Epithelial cell of proximal tubule (primary cell): ENCODE measurements at regions not wholly inside any gene's neighbourhood (a gene's known extent, or its start where the extent isn't known, plus 50 kb on each side); places are given as distances from the start of the nearest gene placed in this dataset.

Experiments used
- DNase-seq: peaks from one replicate; pipeline ENCODE4 v3.0.0-alpha.2; 2011; ENCODE audit warnings: low read depth
- H3K4me3 ChIP-seq: 2 replicates; pipeline ENCODE4 v1.5.1; 2011; ENCODE audit warnings: low read depth, mild to moderate bottlenecking, low read length
- CTCF ChIP-seq: conservative IDR thresholded peaks from 2 replicates; pipeline ENCODE4 v1.5.1; 2012; ENCODE audit warnings: low read depth, mild to moderate bottlenecking, low read length

DNA sequence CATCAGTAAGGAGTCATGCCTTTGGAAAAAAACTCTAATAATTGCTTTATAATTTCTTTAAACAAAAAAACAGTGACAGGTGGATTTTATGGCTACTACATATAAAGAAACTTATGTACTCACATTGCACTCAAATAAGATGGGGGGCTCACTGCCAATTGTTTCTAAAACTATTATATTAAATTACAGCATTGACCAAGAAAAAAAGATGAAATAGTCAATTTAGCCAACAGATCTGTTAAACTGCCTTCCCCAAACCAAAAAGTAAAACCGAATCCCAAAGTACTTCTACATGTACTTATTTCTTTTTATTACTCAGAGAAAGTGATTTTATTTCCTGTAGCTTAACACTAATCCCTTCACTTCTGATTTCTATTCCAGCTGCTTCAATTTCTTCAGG is 716.8 kb upstream of the SLITRK5 start:
- no peak overlapping the region for H3K4me3 ChIP-seq
- DNase-seq = no peak
- no peak for TF ChIP-seq CTCF

- no peak for DNase-seq
- no peak overlapping the region for H3K4me3 ChIP-seq
- no peak for TF ChIP-seq CTCF
Measured at GRCh38 chr13:86960876-86961275, 710.3 kb upstream of the SLITRK5 start.

DNA sequence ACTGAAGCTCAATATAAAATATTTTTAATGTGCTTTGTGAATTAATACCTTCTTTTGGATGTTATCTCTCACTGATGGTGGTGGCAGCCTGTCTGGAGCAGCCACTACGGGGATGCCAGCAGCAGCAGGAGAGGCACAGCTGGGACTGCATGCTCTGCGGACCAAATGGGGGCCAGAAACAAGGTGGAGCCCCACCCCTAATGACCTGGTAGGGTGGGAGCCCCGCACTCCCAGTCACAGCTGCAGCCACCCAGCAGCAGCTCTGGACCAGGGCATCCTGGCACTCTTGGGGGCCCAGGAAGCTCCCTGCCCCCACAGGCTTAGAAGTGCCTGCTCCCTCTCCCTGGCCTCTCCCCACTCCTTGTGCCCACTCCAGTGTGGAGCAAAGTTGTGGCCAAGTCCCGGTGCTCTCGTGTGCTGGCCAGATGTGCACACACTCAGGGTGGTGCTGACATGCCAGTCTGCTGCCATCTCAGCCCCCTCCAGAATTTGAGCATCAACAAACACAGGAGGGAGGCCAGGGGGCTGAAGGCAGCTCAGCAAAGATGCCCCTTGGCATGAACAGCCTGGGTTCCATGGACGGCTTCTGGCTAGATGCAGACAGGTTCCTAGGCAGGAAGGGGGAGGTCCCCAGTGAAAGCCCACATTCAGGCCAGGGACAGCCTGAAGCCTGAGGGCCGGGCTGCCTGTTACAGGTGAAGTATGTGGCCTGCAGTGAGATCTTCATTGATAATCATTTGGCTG is 696.7 kb upstream of the SLITRK5 start:
- no peak for DNase-seq
- TF ChIP-seq CTCF = no peak
- no peak overlapping the region for H3K4me3 ChIP-seq

DNA sequence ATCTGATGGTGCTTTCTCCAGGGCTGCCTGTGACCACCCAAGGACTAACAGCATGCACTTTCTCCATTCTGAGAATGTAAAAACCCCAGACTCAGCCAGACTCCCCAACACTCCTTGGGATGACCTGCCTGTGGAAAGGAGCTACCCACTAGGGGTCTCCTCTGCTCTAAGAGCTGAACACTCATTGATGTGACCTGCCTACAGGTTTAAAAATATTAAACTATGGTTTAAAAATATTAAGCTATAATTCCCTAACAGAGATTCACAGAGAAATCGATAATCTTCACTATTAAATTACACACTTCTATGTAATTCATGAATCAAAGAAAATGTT is 696.2 kb upstream of the SLITRK5 start:
- peak; percentile 48 for TF ChIP-seq CTCF
- no peak overlapping the region for H3K4me3 ChIP-seq
- no peak for DNase-seq

GRCh38 chr13:86976521-86977324 is 694.4 kb upstream of the SLITRK5 start:
- TF ChIP-seq CTCF = no peak
- no peak overlapping the region for H3K4me3 ChIP-seq
- no peak for DNase-seq

DNA sequence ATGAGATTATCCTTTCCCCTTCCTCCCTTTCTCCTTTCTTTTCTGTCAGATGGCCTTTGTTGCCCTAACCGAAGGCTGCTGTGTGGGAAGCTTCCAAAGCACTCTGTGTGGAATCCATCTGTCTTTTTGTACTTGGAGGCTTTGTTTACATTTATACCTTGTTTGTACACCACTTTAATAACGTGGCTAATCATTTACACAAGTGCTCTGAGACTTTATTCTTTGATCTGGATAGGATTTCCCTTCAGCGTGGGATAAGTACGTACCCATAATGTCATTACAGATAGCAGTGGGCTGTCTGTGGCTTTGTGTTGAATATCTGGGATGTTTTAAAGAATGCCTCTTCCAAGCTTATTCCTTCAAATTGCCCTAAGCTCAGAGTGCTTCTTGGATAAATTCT is 684.7 kb upstream of the SLITRK5 start:
- DNase-seq = no peak
- H3K4me3 ChIP-seq = no peak overlapping the region
- no peak for TF ChIP-seq CTCF
